Suprapubic skin (tissue), 2 donors: ENCODE measurements at regions not wholly inside any gene's neighbourhood (a gene's known extent, or its start where the extent isn't known, plus 50 kb on each side); places are given as distances from the start of the nearest gene placed in this dataset.

Experiments
- EP300 ChIP-seq: sonication (generic); formaldehyde crosslinking; IDR thresholded peaks from one replicate; pipeline ENCODE4 v1.6.1; 2017; ENCODE audit warnings: antibody characterized with exemption
- POLR2A ChIP-seq, 2 donors: fragments of 450-650 bp; IDR thresholded peaks; one replicate each; pipeline ENCODE4 v1.6.1; 2017; ENCODE audit warnings: antibody characterized with exemption in 2 of 2, mild to moderate bottlenecking in 2 of 2, moderate library complexity in 2 of 2

GRCh38 chr17:56652628-56653027 is 59.1 kb downstream of the NOG start:
- no peak for TF ChIP-seq EP300
- no peak for TF ChIP-seq POLR2A (IDR thresholded peaks at IDR 0.05)
